ENCODE measurements at regions not wholly inside any gene's neighbourhood (a gene's known extent, or its start where the extent isn't known, plus 50 kb on each side); places are given as distances from the start of the nearest gene placed in this dataset.

DNA sequence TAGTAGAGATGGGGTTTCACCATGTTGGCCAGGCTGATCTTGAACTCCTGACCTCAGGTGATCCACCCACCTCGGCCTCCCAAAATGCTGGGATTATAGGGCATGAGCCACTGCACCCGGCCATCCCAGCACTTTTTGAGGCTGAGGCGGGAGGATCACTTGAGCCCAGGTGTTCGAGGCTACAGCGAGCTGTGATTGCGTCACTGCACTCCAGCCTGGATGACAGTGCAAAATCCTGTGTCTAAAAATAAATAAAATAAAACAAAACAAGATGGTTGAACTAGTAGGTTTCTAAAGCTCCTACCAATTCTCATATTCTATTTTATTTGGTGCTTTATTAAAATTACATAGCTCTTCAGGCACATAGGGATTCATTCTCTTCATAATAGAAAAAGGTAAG, 890.3 kb upstream of the AUTS2 start:
- no peak for TF ChIP-seq CTCF (conservative IDR thresholded peaks at IDR 0.05; ENCODE audit: low read depth, low read length)
- no peak for TF ChIP-seq EZH2 (IDR thresholded peaks at IDR 0.05; ENCODE audit: borderline replicate concordance, low read depth, low read length, poor library complexity, severe bottlenecking)

All from A673 (cell line).